Gastroesophageal sphincter (tissue), 3 donors: ENCODE measurements at regions not wholly inside any gene's neighbourhood (a gene's known extent, or its start where the extent isn't known, plus 50 kb on each side); places are given as distances from the start of the nearest gene placed in this dataset.

Experiments
- CTCF ChIP-seq, 4 experiments: fragments of 200-600 bp in 2 of 4; fragments of 450-650 bp in 2 of 4; sonication (generic) in 1 of 4; IDR thresholded peaks; one replicate each; pipeline ENCODE4 v1.5.1; 2017 to 2019; ENCODE audit warnings: antibody characterized with exemption in 4 of 4, mild to moderate bottlenecking in 2 of 4, moderate library complexity in 2 of 4
- POLR2A ChIP-seq, 2 donors: fragments of 450-650 bp; IDR thresholded peaks; one replicate each; pipeline ENCODE4 v1.6.1; 2017; ENCODE audit warnings: antibody characterized with exemption in 2 of 2, mild to moderate bottlenecking in 2 of 2, moderate library complexity in 1 of 2

- TF ChIP-seq CTCF (IDR thresholded peaks at IDR 0.05) (no peak), POLR2A (IDR thresholded peaks at IDR 0.05) (no peak)
Observed at GRCh38 chr2:144096531-144096930, 423.4 kb downstream of the ZEB2 start.
